NCI-H2227 (cell line): ENCODE measurements at regions not wholly inside any gene's neighbourhood (a gene's known extent, or its start where the extent isn't known, plus 50 kb on each side); places are given as distances from the start of the nearest gene placed in this dataset.

Experiments used
- DNase-seq: peaks from one replicate; lab custom pipeline; 2025; ENCODE audit not compliant: unreplicated experiment; lab: John Stamatoyannopoulos, UW

GRCh38 chr2:118699447-118700175 is 147.8 kb downstream of the EN1 start:
- DNase-seq: no peak

GRCh38 chr2:118698564-118698963 is 148.9 kb downstream of the EN1 start:
- DNase-seq: no peak

- no peak for DNase-seq
Measured at GRCh38 chr2:118697781-118698180, 149.7 kb downstream of the EN1 start.

GRCh38 chr2:118696786-118697465 is 150.5 kb downstream of the EN1 start:
- DNase-seq: no peak

DNA sequence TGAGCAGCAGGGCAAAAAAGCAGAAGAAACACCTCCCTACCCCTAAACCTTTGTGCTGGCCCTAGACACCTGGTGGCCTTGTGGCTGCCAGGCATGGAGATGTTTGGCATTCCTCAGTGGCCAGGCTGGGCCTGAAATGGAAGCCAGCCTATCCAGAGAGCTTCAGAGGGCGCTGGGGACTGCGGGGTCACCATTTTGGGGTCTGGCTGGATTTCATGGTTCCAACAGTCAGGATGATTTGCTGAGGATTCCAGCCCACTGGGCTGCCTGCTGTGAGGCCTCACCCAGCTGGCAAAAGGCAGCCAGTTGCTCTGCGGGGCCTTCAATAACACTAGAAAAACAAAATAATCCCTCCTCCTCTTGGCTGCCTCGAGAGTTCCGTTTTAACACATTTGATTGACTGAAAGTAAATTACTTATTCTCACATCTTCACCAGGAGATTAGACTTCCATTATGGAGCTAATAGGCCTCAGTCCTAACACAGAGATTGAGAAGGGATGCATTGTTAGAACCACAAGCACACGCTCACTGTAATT is 154.1 kb downstream of the EN1 start:
- no peak for DNase-seq

- no peak for DNase-seq
Measured at GRCh38 chr2:118689874-118690273, 157.6 kb downstream of the EN1 start.

- no peak for DNase-seq
Measured at GRCh38 chr2:118689456-118689855, 158.0 kb downstream of the EN1 start.

- DNase-seq: no peak
Measured at GRCh38 chr2:118689033-118689432, 158.4 kb downstream of the EN1 start.

DNA sequence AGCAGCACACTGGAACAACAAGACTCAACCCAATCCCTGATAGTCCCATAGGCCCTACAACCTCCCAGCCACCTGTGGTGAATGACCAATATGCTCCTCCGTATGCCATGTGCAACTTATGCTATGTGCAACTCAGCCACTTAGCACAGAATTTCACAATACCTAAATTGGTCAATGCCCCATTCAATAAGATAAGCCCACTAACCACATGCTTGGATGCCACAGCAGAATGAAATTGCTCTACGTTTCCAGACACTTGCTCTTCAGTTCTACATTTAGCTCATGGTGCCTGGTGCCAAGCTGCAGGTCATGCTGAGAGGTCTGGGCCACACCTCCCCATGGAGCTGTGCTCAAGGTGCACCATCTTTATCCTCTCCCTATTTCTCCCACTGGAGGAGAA is 159.8 kb downstream of the EN1 start:
- DNase-seq: no peak

DNA sequence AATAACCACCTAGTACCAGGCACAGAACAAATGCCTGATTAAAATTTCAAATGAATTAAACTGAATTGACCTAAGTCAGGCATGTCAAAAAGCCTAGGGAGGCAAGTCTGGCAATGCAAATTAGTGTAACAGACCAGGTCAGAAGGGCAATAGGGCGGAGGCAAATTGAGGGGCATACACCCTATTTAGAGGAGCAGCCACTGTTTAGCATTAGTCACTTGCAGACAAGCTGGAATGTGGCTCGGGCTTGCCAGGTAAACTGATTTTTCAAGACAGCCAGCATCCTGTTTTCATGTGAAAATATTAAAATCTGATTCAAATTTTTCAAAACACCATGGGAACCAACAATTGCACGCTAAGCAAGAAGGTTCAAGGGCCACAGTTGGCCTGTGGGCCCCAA is 160.3 kb downstream of the EN1 start:
- no peak for DNase-seq

- no peak for DNase-seq
Measured at GRCh38 chr2:118686346-118686745, 161.1 kb downstream of the EN1 start.

- no peak for DNase-seq
Measured at GRCh38 chr2:118683460-118683859, 164.0 kb downstream of the EN1 start.

DNA sequence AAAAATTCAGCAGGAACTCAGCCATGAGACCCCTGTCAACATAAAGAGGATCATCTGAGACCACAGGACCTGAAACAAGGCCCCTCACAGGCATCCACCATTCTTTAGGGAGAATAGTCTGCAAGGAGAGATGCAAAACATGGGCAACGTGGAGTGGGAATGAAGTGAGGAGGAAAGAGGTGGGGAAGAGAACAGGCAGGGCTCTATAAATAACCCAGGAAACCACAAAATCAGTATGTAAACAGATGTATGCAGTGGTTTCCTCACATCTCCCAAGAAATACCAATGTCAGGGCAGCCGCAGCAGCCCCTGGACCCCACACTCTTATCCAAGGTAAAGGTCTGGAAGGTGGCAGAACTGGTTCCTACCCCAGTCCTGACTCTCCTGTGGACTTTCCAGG is 168.5 kb downstream of the EN1 start:
- DNase-seq: no peak

GRCh38 chr2:118677546-118677945 is 169.9 kb downstream of the EN1 start:
- DNase-seq: no peak

- DNase-seq: no peak
Measured at GRCh38 chr2:118675531-118675930, 171.9 kb downstream of the EN1 start.

GRCh38 chr2:118672571-118673158 is 174.8 kb downstream of the EN1 start:
- DNase-seq: no peak

DNA sequence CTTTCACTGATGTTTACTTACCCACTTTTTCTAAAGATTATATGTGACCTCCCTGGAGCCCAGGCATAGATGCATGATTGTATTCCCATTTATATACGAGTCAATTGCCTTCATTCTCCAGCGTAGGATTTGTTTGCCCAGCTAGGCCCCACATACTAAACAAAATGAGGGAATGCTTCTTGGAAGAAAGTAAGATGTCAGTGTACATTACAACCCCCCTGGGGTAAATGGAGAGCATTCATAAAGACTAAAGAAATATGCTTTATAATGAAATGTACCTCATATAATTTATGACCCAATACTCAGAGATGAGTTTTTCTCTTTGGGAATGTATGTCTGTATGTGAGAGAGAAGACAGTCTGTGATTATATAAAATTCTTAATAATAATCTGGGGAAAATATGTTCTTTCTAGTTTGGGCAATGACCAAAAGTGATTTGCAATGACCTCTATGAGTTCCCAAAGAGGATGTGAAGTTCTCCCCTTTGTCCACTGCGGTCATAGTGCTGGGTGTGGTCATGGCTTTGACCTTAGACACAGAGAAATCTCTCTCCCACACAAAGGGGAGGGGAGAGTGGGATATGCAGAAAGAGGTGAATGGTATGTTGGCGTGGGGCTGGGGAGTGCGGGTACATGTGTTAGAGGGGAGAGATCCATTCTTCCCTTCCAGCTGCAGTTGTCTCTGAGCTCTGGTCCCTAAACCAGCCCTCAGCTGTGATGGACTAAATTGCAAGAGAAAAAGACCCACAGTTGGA is 175.6 kb downstream of the EN1 start:
- DNase-seq: no peak

DNA sequence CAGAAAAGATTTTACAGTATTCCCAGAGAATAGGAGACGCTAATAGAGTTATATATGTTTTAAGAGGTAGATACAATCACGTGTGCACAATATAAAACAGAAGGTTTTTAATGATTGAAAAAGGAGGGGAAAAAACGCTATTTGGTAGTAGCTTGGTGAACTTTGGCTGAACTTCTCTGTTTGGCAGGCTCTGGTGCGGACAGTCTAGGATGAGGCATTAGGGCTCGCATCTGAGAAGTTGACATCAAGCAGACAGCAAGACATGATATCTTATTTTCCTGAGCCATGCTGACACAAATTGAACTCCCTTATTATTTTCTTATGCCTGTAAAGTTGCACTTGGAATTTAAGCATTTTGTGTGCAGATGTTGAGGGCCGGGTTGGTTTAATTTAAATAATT is 176.6 kb downstream of the EN1 start:
- no peak for DNase-seq

DNA sequence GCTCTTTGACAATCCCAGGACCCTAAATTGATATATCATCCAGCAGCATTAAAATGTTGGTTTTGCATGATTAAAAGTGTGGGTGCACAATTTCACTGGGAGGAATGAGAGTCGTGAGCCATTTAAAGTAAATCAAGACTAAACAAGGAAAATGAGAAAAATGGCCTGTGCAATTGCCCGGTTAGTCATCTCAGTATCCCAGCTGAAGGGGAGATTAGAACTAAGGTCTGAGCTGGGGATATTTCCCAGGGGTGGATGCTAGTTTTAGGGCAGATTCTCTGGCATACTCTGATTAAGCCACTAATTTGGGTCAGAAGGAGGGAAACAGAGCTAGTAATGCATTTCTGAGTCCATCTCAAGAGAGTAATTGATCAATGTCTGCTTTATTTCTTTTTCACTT is 177.2 kb downstream of the EN1 start:
- no peak for DNase-seq

GRCh38 chr2:118669654-118670053 is 177.8 kb downstream of the EN1 start:
- DNase-seq: no peak
